ENCODE measurements at regions not wholly inside any gene's neighbourhood (a gene's known extent, or its start where the extent isn't known, plus 50 kb on each side); places are given as distances from the start of the nearest gene placed in this dataset.

- intact Hi-C loops (cut with micrococcal nuclease) = no loop called here
Measured at GRCh38 chr2:121073320-121074210, 211.4 kb downstream of the TFCP2L1 start.

- intact Hi-C loops (cut with micrococcal nuclease) = no loop called here
Measured at GRCh38 chr2:121074293-121074932, 210.6 kb downstream of the TFCP2L1 start.

- intact Hi-C loops (cut with micrococcal nuclease) = no loop called here
Measured at GRCh38 chr2:121075006-121075551, 209.9 kb downstream of the TFCP2L1 start.

- intact Hi-C loops (cut with micrococcal nuclease) = no loop called here
Measured at GRCh38 chr2:121075641-121076497, 209.1 kb downstream of the TFCP2L1 start.

GRCh38 chr2:121076498-121076820 is 208.5 kb downstream of the TFCP2L1 start:
- intact Hi-C loops (cut with micrococcal nuclease) = no loop called here

GRCh38 chr2:121076885-121077549 is 208.0 kb downstream of the TFCP2L1 start:
- intact Hi-C loops (cut with micrococcal nuclease) = loop anchor here (1.0 kb wide), 1 partner anchor 279 kb away; no protein-coding TSS in a partner anchor

- intact Hi-C loops (cut with micrococcal nuclease) = no loop called here
Measured at GRCh38 chr2:121078899-121079298, 206.1 kb downstream of the TFCP2L1 start.

- intact Hi-C loops (cut with micrococcal nuclease) = loop anchor here (1.0 to 10.0 kb wide), 2 partner anchors 385 to 635 kb away; no protein-coding TSS in a partner anchor
Measured at GRCh38 chr2:121080013-121080772, 204.8 kb downstream of the TFCP2L1 start.

- intact Hi-C loops (cut with micrococcal nuclease) = loop anchor here (10.0 kb wide), 1 partner anchor 633 kb away; no protein-coding TSS in a partner anchor
Measured at GRCh38 chr2:121081701-121082100, 203.3 kb downstream of the TFCP2L1 start.

- intact Hi-C loops (cut with micrococcal nuclease) = loop anchor here (10.0 kb wide), 1 partner anchor 633 kb away; no protein-coding TSS in a partner anchor
Measured at GRCh38 chr2:121082191-121082590, 202.8 kb downstream of the TFCP2L1 start.

GRCh38 chr2:121084130-121084680 is 200.8 kb downstream of the TFCP2L1 start:
- intact Hi-C loops (cut with micrococcal nuclease) = loop anchor here (10.0 kb wide), 1 partner anchor 631 kb away; no protein-coding TSS in a partner anchor

- intact Hi-C loops (cut with micrococcal nuclease) = loop anchor here (10.0 kb wide), 1 partner anchor 629 kb away; no protein-coding TSS in a partner anchor
Measured at GRCh38 chr2:121085801-121086200, 199.2 kb downstream of the TFCP2L1 start.

- intact Hi-C loops (cut with micrococcal nuclease) = loop anchor here (10.0 kb wide), 1 partner anchor 628 kb away; no protein-coding TSS in a partner anchor
Measured at GRCh38 chr2:121086450-121086849, 198.6 kb downstream of the TFCP2L1 start.

GRCh38 chr2:121087117-121087516 is 197.9 kb downstream of the TFCP2L1 start:
- intact Hi-C loops (cut with micrococcal nuclease) = loop anchor here (10.0 kb wide), 1 partner anchor 628 kb away; no protein-coding TSS in a partner anchor

- intact Hi-C loops (cut with micrococcal nuclease) = loop anchor here (10.0 kb wide), 1 partner anchor 626 kb away; no protein-coding TSS in a partner anchor
Measured at GRCh38 chr2:121088251-121089165, 196.5 kb downstream of the TFCP2L1 start.

- intact Hi-C loops (cut with micrococcal nuclease) = loop anchor here (10.0 kb wide), 1 partner anchor 626 kb away; no protein-coding TSS in a partner anchor
Measured at GRCh38 chr2:121089166-121089510, 195.9 kb downstream of the TFCP2L1 start.

GRCh38 chr2:121090088-121090715 is 194.8 kb downstream of the TFCP2L1 start:
- intact Hi-C loops (cut with micrococcal nuclease) = no loop called here

- intact Hi-C loops (cut with micrococcal nuclease) = no loop called here
Measured at GRCh38 chr2:121092095-121092494, 192.9 kb downstream of the TFCP2L1 start.

All from T-helper 2 cell treated with Interferon-gamma antibody and Interleukin-4, amounts not matched to agents 100 ng/mL and 5 ng/mL, for 36 hours (primary cell).